ENCODE measurements at regions not wholly inside any gene's neighbourhood (a gene's known extent, or its start where the extent isn't known, plus 50 kb on each side); places are given as distances from the start of the nearest gene placed in this dataset.
"Not testable (repeated sequence)": the region's sequence is repeated elsewhere in the genome, so short reads cannot be mapped to it uniquely, and the experiment has no call there.

DNA sequence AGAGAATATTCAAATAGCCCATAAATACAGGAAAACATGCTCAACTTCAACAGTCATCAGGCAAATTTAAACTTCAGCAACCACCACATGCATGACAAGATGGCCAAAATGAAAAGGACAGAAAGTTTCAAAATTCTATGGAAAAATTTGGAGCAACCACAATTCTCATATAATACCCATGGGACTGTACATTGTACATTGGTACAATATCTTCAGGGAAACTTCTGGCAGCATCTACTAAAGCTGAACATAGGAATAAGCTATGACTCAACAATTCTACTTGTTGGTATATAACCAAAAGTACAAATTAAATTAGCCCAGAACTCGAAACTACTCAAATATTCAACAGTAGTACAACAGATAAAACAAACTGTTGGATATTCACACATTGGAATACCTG is 847.6 kb downstream of the TBL1XR1 start:
- Histone ChIP-seq H3K36me3 (ENCODE audit: control insufficient read depth, insufficient read depth, low read length) (no peaks in the 10 kb centered on the region), H3K27me3 (ENCODE audit: control insufficient read depth, insufficient read depth, low read length, poor library complexity, severe bottlenecking) (no peaks in the 10 kb centered on the region), H3K27ac (ENCODE audit: insufficient read depth, low read depth, low read length, poor library complexity, severe bottlenecking) (no peak overlapping the region), H3K4me1 (ENCODE audit: control insufficient read depth, insufficient read depth, low read length) (no peaks in the 10 kb centered on the region), H3K9me3 (ENCODE audit: control insufficient read depth, low read length) (no peaks in the 10 kb centered on the region), H3K4me3 (ENCODE audit: insufficient read depth, low read depth, low read length) (no peak overlapping the region)
- WGBS, 2 experiments = 80 to 100% methylated on average over 1 of the region's 1 CpG

DNA sequence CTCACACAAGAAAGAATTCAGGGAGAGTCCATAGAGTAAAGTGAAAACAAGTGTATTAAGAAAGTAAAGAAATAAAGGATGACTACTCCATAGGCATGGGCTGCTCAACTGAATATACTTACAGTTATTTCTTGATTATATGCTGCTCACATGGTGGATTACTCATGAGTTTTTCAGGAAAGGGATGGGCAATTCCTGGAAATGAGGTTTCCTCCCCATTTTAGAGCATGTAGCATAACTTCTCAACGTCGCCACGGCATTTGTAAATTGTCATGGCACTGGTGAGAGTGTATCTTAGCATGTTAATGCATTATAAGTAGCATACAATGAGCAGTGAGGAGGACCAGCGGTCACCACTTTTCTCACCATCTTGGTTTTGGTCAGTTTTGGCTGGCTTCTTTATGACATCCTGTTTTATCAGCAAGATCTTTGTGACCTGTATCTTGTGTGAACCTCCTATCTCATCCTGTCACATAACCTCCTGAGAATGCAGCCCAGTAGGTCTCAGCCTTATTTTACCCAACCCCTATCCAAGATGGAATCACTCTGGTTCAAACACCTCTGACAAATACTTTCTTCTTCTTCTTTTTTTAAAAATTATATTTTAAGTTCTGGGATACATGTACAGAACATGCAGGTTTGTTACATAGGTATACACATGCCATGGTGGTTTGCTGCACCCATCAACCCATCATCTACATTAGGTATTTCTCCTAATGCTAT is 849.7 kb downstream of the TBL1XR1 start:
- no peaks in the 10 kb centered on the region for H3K4me1 ChIP-seq (ENCODE audit: control insufficient read depth, insufficient read depth, low read length)
- H3K27ac ChIP-seq (ENCODE audit: insufficient read depth, low read depth, low read length, poor library complexity, severe bottlenecking) = no peak overlapping the region
- no peaks in the 10 kb centered on the region for H3K9me3 ChIP-seq (ENCODE audit: control insufficient read depth, low read length)
- H3K27me3 ChIP-seq (ENCODE audit: control insufficient read depth, insufficient read depth, low read length, poor library complexity, severe bottlenecking) = no peaks in the 10 kb centered on the region
- H3K4me3 ChIP-seq (ENCODE audit: insufficient read depth, low read depth, low read length) = no peak overlapping the region
- H3K36me3 ChIP-seq (ENCODE audit: control insufficient read depth, insufficient read depth, low read length) = no peaks in the 10 kb centered on the region
- WGBS, 2 experiments = 72 to 75% methylated on average over 4 of the region's 4 CpGs

DNA sequence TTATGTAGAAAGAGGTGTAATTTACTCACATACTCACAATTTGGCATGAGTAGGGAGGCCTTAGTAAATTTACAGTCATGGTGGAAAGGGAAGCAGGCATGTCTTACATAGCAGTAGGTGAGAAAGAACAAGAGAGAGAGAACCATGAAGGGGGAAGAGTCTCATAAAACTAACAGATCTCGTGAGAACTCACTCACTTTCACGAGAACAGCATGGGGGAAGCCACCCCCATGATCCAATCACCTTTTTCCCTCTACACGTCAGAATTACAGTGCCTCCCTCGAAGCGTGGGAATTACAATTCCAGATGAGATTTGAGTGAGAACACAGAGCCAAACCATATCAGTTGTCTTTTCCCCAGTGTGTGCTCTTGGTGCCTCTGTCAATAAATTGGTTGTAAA is 855.3 kb downstream of the TBL1XR1 start:
- Histone ChIP-seq H3K9me3 (ENCODE audit: control insufficient read depth, low read length) (no peaks in the 10 kb centered on the region), H3K27me3 (ENCODE audit: control insufficient read depth, insufficient read depth, low read length, poor library complexity, severe bottlenecking) (no peaks in the 10 kb centered on the region), H3K4me3 (ENCODE audit: insufficient read depth, low read depth, low read length) (no peak overlapping the region), H3K4me1 (ENCODE audit: control insufficient read depth, insufficient read depth, low read length) (no peaks in the 10 kb centered on the region), H3K27ac (ENCODE audit: insufficient read depth, low read depth, low read length, poor library complexity, severe bottlenecking) (no peak overlapping the region), H3K36me3 (ENCODE audit: control insufficient read depth, insufficient read depth, low read length) (no peaks in the 10 kb centered on the region)
- 88 to 92% methylated on average over 5 of the region's 5 CpGs for WGBS, 2 experiments

DNA sequence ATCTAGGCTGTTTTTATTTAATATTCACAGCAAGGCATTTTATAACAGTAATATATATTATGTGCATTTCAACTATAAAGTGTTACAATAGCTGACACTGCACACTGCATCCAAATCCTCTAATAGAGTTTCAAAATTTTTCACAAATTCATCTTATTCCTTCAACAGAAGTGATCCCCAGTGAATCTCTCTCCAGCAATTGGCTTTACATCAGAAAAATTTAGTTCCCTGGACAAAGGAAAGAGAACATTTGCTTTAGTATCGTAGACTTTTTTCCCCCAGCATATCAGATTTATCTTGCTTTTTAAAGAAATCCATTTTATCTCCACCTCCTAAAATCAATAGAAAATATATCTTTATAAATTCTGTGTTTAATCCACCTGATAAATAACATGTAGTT is 868.6 kb downstream of the TBL1XR1 start:
- Histone ChIP-seq H3K27me3 (ENCODE audit: control insufficient read depth, insufficient read depth, low read length, poor library complexity, severe bottlenecking) (peaks cover 3% of the 10 kb centered on the region), H3K27ac (ENCODE audit: insufficient read depth, low read depth, low read length, poor library complexity, severe bottlenecking) (no peak overlapping the region), H3K36me3 (ENCODE audit: control insufficient read depth, insufficient read depth, low read length) (no peaks in the 10 kb centered on the region), H3K4me3 (ENCODE audit: insufficient read depth, low read depth, low read length) (no peak overlapping the region), H3K9me3 (ENCODE audit: control insufficient read depth, low read length) (no peaks in the 10 kb centered on the region), H3K4me1 (ENCODE audit: control insufficient read depth, insufficient read depth, low read length) (no peaks in the 10 kb centered on the region)
- WGBS, 2 experiments = 100% methylated on average over 1 of the region's 1 CpG; no CpG with 5 or more reads in 1 of the 2 experiments

DNA sequence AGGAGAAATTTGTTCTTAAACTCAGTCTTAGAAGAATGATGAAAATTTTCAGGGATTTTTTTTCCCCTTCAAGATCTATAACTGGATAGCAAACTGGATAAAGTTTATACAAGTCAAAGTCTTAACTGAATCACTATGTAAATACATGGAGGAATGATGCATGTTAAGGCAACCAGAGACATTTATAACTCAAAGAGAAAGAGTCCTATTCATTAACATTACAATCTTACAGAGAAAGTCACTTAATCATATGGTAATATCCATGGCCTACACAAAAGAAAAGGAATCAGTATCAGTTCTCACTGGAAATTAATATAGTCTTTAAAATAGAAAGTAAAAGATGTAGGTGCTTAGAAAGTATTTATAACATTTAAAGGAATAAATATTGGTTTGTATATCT is 869.1 kb downstream of the TBL1XR1 start:
- peaks cover 3% of the 10 kb centered on the region for H3K27me3 ChIP-seq (ENCODE audit: control insufficient read depth, insufficient read depth, low read length, poor library complexity, severe bottlenecking)
- H3K4me1 ChIP-seq (ENCODE audit: control insufficient read depth, insufficient read depth, low read length) = no peaks in the 10 kb centered on the region
- no peaks in the 10 kb centered on the region for H3K9me3 ChIP-seq (ENCODE audit: control insufficient read depth, low read length)
- H3K4me3 ChIP-seq (ENCODE audit: insufficient read depth, low read depth, low read length) = no peak overlapping the region
- no peak overlapping the region for H3K27ac ChIP-seq (ENCODE audit: insufficient read depth, low read depth, low read length, poor library complexity, severe bottlenecking)
- H3K36me3 ChIP-seq (ENCODE audit: control insufficient read depth, insufficient read depth, low read length) = no peaks in the 10 kb centered on the region

DNA sequence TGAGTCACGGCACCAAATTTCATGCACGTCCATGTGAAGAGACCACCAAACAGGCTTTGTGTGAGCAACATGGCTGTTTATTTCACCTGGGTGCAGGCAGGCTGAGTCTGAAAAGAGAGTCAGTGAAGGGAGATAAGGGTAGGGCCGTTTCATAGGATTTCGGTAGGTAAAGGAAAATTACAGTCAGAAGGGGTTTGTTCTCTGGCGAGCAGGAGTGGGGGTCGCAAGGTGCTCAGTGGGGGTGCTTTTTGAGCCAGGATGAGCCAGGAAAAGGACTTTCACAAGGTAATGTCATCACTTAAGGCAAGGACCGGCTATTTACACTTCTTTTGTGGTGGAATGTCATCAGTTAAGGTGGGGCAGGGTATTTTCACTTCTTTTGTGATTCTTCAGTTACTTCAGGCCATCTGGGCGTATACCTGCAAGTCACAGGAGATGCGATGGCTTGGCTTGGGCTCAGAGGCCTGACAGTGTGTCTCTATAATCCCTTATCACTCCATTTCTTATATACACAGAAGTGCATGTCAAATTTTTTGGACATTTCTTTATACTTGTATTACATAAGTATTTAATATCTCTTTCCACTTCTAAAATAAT is 870.3 kb downstream of the TBL1XR1 start:
- H3K27ac ChIP-seq (ENCODE audit: insufficient read depth, low read depth, low read length, poor library complexity, severe bottlenecking); H3K4me1 ChIP-seq (ENCODE audit: control insufficient read depth, insufficient read depth, low read length); H3K4me3 ChIP-seq (ENCODE audit: insufficient read depth, low read depth, low read length); H3K27me3 ChIP-seq (ENCODE audit: control insufficient read depth, insufficient read depth, low read length, poor library complexity, severe bottlenecking); H3K9me3 ChIP-seq (ENCODE audit: control insufficient read depth, low read length); H3K36me3 ChIP-seq (ENCODE audit: control insufficient read depth, insufficient read depth, low read length): not testable (repeated sequence)
- 5 to 13% methylated on average over 6 to 8 of the region's 9 CpGs for WGBS, 2 experiments

DNA sequence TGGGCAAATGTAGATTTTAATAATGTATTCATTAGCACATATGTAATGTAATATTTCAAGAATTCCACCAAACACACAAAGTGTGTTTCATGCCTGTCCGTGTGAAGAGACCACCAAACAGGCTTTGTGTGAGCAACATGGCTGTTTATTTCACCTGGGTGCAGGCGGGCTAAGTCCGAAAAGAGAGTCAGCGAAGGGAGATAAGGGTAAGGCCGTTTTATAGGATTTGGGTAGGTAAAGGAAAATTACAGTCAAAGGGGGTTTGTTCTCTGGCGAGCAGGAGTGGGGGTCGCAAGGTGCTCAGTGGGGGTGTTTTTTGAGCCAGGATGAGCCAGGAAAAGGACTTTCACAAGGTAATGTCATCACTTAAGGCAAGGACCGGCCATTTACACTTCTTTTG is 875.8 kb downstream of the TBL1XR1 start:
- not testable (repeated sequence) for H3K4me1 ChIP-seq (ENCODE audit: control insufficient read depth, insufficient read depth, low read length); H3K9me3 ChIP-seq (ENCODE audit: control insufficient read depth, low read length); H3K4me3 ChIP-seq (ENCODE audit: insufficient read depth, low read depth, low read length); H3K36me3 ChIP-seq (ENCODE audit: control insufficient read depth, insufficient read depth, low read length); H3K27me3 ChIP-seq (ENCODE audit: control insufficient read depth, insufficient read depth, low read length, poor library complexity, severe bottlenecking); H3K27ac ChIP-seq (ENCODE audit: insufficient read depth, low read depth, low read length, poor library complexity, severe bottlenecking)
- WGBS, 2 experiments = 30 to 48% methylated on average over 5 to 6 of the region's 8 CpGs

DNA sequence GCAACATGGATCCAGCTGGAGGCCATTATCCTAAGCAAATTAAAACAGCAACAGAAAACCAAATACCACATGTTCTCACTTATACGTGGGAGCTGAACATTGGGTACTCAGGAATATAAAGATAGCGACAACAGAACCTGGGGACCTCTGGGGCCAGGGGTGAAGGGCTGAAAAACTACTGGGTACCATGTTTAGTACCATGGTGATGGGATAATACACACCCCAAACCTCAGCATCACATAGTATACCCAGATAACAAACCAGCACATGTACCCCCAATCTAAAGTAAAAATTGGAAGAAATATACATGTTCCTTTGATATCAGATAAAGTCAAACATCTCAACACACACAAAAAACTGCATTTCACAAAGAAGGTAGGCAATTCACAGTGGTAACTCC is 876.2 kb downstream of the TBL1XR1 start:
- Histone ChIP-seq H3K27me3 (ENCODE audit: control insufficient read depth, insufficient read depth, low read length, poor library complexity, severe bottlenecking) (peaks cover 1% of the 10 kb centered on the region), H3K27ac (ENCODE audit: insufficient read depth, low read depth, low read length, poor library complexity, severe bottlenecking) (no peak overlapping the region), H3K4me1 (ENCODE audit: control insufficient read depth, insufficient read depth, low read length) (no peaks in the 10 kb centered on the region), H3K9me3 (ENCODE audit: control insufficient read depth, low read length) (no peaks in the 10 kb centered on the region), H3K4me3 (ENCODE audit: insufficient read depth, low read depth, low read length) (no peak overlapping the region), H3K36me3 (ENCODE audit: control insufficient read depth, insufficient read depth, low read length) (no peaks in the 10 kb centered on the region)
- 5 to 27% methylated on average over 2 of the region's 2 CpGs for WGBS, 2 experiments

DNA sequence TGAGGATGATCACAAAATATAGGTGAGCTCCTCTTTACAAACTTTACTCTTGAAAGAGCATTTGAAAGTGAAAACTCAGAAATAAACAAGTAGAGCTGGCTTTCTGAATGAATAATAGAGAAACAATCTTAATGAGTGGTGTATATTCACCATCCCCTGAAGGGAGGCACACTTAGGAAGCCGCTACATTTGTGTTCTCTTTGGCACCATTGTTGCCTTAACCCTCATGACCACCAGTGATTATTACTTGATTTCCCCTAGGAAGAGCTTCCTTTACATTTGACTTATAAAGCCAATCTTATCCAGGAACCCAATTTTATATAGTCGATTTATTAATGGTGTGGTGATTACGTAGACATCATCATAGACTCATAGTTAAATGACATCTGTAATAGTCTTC is 883.9 kb downstream of the TBL1XR1 start:
- Histone ChIP-seq H3K27ac (ENCODE audit: insufficient read depth, low read depth, low read length, poor library complexity, severe bottlenecking) (no peak overlapping the region), H3K36me3 (ENCODE audit: control insufficient read depth, insufficient read depth, low read length) (no peaks in the 10 kb centered on the region), H3K4me3 (ENCODE audit: insufficient read depth, low read depth, low read length) (no peak overlapping the region), H3K27me3 (ENCODE audit: control insufficient read depth, insufficient read depth, low read length, poor library complexity, severe bottlenecking) (no peaks in the 10 kb centered on the region), H3K9me3 (ENCODE audit: control insufficient read depth, low read length) (no peaks in the 10 kb centered on the region), H3K4me1 (ENCODE audit: control insufficient read depth, insufficient read depth, low read length) (no peaks in the 10 kb centered on the region)
- 85 to 97% methylated on average over 2 to 3 of the region's 3 CpGs for WGBS, 2 experiments

DNA sequence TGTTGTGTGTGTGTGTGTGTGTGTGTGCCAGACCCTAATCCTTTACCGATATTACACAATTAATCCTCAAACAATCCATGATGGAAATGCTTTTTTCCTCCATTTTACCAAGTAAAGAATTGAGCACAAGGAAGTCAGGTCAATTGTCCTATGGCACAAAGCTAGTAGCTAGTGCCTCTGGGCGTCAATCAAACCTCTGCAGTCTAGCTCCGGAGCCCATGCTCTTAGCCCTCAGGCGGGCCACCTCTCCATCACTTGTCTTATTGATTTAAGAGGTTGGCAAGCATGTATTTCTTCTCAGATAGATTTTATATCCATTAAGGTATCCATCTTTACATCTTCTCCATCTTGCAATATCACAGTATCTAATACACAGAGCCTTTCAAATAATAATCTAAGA is 886.6 kb downstream of the TBL1XR1 start:
- Histone ChIP-seq H3K9me3 (ENCODE audit: control insufficient read depth, low read length) (no peaks in the 10 kb centered on the region), H3K4me3 (ENCODE audit: insufficient read depth, low read depth, low read length) (no peak overlapping the region), H3K27me3 (ENCODE audit: control insufficient read depth, insufficient read depth, low read length, poor library complexity, severe bottlenecking) (no peaks in the 10 kb centered on the region), H3K4me1 (ENCODE audit: control insufficient read depth, insufficient read depth, low read length) (no peaks in the 10 kb centered on the region), H3K36me3 (ENCODE audit: control insufficient read depth, insufficient read depth, low read length) (no peaks in the 10 kb centered on the region), H3K27ac (ENCODE audit: insufficient read depth, low read depth, low read length, poor library complexity, severe bottlenecking) (no peak overlapping the region)
- WGBS, 2 experiments = 89 to 92% methylated on average over 3 to 4 of the region's 4 CpGs
